HepG2 (cell line): ENCODE measurements at regions not wholly inside any gene's neighbourhood (a gene's known extent, or its start where the extent isn't known, plus 50 kb on each side); places are given as distances from the start of the nearest gene placed in this dataset.

Source experiments
- ELF4 ChIP-seq: sonication (generic); formaldehyde crosslinking; IDR thresholded peaks from 2 replicates; pipeline ENCODE4 v1.5.0; 2020; ENCODE audit warnings: missing genetic modification reagents, mild to moderate bottlenecking, moderate library complexity, borderline replicate concordance
- GABPA ChIP-seq, 2 experiments: IDR thresholded peaks; 2 replicates each; pipeline ENCODE4 v1.6.1; 2011 to 2016; ENCODE audit warnings: low read depth in 2 of 2, low read length in 1 of 2, missing biosample characterization in 1 of 2, missing genetic modification characterization in 1 of 2
- NFE2L2 ChIP-seq: fragments of 150-350 bp; IDR thresholded peaks from 2 replicates; pipeline ENCODE4 v1.6.1; 2014; ENCODE audit warnings: low read length
- NFIC ChIP-seq: IDR thresholded peaks from 2 replicates; pipeline ENCODE4 v1.6.1; 2012; ENCODE audit warnings: mild to moderate bottlenecking, low read length, inconsistent platforms
- TF ChIP-seq, protein P1 (sequence below): sonication (generic); formaldehyde crosslinking; IDR thresholded peaks from 2 replicates; pipeline ENCODE4 v1.5.0; 2020; ENCODE audit warnings: mild to moderate bottlenecking, missing genetic modification reagents, moderate library complexity

DNA sequence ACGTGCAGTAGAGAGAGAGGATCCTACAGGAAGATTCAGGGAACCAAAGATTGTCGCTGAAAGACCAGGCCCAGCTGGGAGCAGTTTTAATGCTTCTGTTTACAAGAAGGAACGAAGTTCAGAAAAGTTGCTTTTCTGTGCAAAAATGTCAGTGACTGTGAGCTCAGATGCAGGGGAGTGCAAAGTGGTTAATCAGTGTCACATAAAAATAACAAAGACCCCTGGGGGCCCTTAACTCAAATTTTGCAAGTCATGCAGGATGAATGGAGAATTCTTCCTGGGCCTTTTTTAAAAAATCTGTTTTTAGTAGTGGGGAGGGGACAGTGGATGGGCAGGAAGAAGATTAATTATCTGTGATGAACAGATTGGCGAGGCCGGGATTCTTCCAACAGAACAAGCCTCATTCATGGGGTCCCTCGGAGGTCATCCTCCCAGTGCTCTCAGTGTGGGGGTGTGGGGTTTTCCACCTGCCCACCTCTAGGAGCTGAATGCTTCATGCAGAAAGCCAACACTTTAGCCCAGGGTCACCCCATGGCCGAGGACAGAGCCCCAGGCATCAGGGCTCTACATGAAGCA, 167.2 kb downstream of the UQCRFS1 start:
- TF ChIP-seq NFIC = no peak
- TF ChIP-seq, protein P1, sequence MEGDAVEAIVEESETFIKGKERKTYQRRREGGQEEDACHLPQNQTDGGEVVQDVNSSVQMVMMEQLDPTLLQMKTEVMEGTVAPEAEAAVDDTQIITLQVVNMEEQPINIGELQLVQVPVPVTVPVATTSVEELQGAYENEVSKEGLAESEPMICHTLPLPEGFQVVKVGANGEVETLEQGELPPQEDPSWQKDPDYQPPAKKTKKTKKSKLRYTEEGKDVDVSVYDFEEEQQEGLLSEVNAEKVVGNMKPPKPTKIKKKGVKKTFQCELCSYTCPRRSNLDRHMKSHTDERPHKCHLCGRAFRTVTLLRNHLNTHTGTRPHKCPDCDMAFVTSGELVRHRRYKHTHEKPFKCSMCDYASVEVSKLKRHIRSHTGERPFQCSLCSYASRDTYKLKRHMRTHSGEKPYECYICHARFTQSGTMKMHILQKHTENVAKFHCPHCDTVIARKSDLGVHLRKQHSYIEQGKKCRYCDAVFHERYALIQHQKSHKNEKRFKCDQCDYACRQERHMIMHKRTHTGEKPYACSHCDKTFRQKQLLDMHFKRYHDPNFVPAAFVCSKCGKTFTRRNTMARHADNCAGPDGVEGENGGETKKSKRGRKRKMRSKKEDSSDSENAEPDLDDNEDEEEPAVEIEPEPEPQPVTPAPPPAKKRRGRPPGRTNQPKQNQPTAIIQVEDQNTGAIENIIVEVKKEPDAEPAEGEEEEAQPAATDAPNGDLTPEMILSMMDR (CRISPR knock-in tag) = no peak
- TF ChIP-seq ELF4 (CRISPR knock-in tag) = no peak
- peak; percentile 56; the same call in 1 of the 2 replicates for TF ChIP-seq NFE2L2
- no peak for TF ChIP-seq GABPA (IDR thresholded peaks at IDR 0.05; ENCODE audit: low read depth, low read length)
- no peak for TF ChIP-seq GABPA (CRISPR knock-in tag; IDR thresholded peaks at IDR 0.05; ENCODE audit: low read depth)
